ENCODE measurements at regions not wholly inside any gene's neighbourhood (a gene's known extent, or its start where the extent isn't known, plus 50 kb on each side); places are given as distances from the start of the nearest gene placed in this dataset.

GRCh38 chr2:239824866-239825704 lies 200.1 kb downstream of the NDUFA10 start:
- Mint-ChIP-seq H3K9me3 (ENCODE audit: low read depth) (no peaks in the 10 kb centered on the region), H3K27ac (ENCODE audit: unreplicated experiment) (no peak overlapping the region), H3K4me1 (ENCODE audit: low read depth) (no peaks in the 10 kb centered on the region), H3K4me3 (ENCODE audit: unreplicated experiment) (no peak overlapping the region), H3K36me3 (ENCODE audit: low read depth) (no peaks in the 10 kb centered on the region), H3K27me3 (ENCODE audit: low read depth) (peaks cover 23% of the 10 kb centered on the region)
- TF ChIP-seq CTCF (IDR thresholded peaks at IDR 0.05), result no peak
- no peak for DNase-seq (ENCODE audit: low spot score)

GRCh38 chr2:239824046-239824694 lies 201.0 kb downstream of the NDUFA10 start:
- DNase-seq (ENCODE audit: low spot score), result no peak
- Mint-ChIP-seq H3K4me1 (ENCODE audit: low read depth) (no peaks in the 10 kb centered on the region), H3K36me3 (ENCODE audit: low read depth) (no peaks in the 10 kb centered on the region), H3K4me3 (ENCODE audit: unreplicated experiment) (no peak overlapping the region), H3K27me3 (ENCODE audit: low read depth) (peaks cover 23% of the 10 kb centered on the region), H3K9me3 (ENCODE audit: low read depth) (no peaks in the 10 kb centered on the region), H3K27ac (ENCODE audit: unreplicated experiment) (no peak overlapping the region)
- TF ChIP-seq CTCF (IDR thresholded peaks at IDR 0.05), result peak; percentile 25

- DNase-seq (ENCODE audit: low spot score), result no peak
- H3K4me1 Mint-ChIP-seq (ENCODE audit: low read depth), result no peaks in the 10 kb centered on the region
- H3K9me3 Mint-ChIP-seq (ENCODE audit: low read depth), result no peaks in the 10 kb centered on the region
- no peak overlapping the region for H3K27ac Mint-ChIP-seq (ENCODE audit: unreplicated experiment)
- TF ChIP-seq CTCF (IDR thresholded peaks at IDR 0.05), result no peak
- no peak overlapping the region for H3K4me3 Mint-ChIP-seq (ENCODE audit: unreplicated experiment)
- H3K27me3 Mint-ChIP-seq (ENCODE audit: low read depth), result peaks cover 19% of the 10 kb centered on the region
- no peaks in the 10 kb centered on the region for H3K36me3 Mint-ChIP-seq (ENCODE audit: low read depth)
These were observed 202.9 kb downstream of the NDUFA10 start for GRCh38 chr2:239822146-239822831.

- Mint-ChIP-seq H3K27me3 (ENCODE audit: low read depth) (peaks cover 19% of the 10 kb centered on the region), H3K27ac (ENCODE audit: unreplicated experiment) (no peak overlapping the region), H3K4me1 (ENCODE audit: low read depth) (no peaks in the 10 kb centered on the region), H3K36me3 (ENCODE audit: low read depth) (no peaks in the 10 kb centered on the region), H3K9me3 (ENCODE audit: low read depth) (no peaks in the 10 kb centered on the region), H3K4me3 (ENCODE audit: unreplicated experiment) (no peak overlapping the region)
- DNase-seq (ENCODE audit: low spot score), result no peak
- TF ChIP-seq CTCF (IDR thresholded peaks at IDR 0.05), result no peak
These were observed 203.5 kb downstream of the NDUFA10 start for GRCh38 chr2:239821694-239822075.

Data from chondrocyte (in vitro differentiated cells).